ENCODE measurements at regions not wholly inside any gene's neighbourhood (a gene's known extent, or its start where the extent isn't known, plus 50 kb on each side); places are given as distances from the start of the nearest gene placed in this dataset.

DNA sequence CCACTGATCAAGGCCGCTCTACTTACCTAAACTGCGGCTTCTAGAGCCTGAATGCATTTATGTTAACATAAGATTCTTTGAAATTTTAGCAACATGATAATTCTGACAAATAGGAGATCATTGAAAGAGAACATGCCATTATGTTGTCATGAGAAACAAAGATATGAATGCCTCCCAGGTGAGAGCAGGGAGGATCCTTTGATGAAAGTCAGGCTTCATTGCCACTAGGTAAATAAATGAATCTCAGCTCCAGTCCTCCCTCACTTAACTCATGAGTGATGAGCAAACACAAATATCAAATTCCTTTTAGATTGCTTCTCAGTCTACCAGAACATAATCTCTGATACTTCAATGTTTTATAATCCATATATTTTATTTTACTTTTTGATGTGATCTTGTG is 463.2 kb upstream of the CDH7 start:
- Mint-ChIP-seq H3K36me3 (peaks cover 0 to 4% (median 0%) of the 10 kb centered on the region in 3 donors), H3K27me3 (ENCODE audit: low read depth in 3 of 3) (peaks cover 0 to 3% (median 0%) of the 10 kb centered on the region in 3 donors), H3K9me3 (peaks cover 5 to 56% (median 21%) of the 10 kb centered on the region in 6 donors), H3K27ac (no peak overlapping the region), H3K4me1 (no peaks in the 10 kb centered on the region), H3K4me3 (no peak overlapping the region)
- no peak for DNase-seq

DNA sequence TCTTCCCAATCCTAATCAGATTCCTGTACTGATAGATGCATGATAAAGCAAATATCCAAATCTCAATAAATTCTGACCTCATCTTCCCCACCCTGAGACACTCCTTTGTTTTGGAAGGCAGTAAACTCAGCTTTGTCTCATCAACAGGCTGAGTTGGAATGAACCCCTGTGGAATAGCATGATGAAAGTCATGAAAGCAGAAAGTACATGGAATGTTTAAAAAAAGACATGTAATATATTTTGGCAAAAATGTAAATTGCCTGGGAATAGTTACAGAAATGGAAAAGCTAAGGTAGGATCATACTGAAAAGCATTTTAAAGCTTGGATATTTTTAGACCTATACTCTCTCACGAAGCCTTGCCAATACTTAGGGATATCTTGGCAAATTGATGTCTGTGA is 468.7 kb upstream of the CDH7 start:
- peaks cover 12 to 60% (median 22%) of the 10 kb centered on the region in 6 donors for H3K9me3 Mint-ChIP-seq
- DNase-seq = no peak
- H3K4me1 Mint-ChIP-seq = no peaks in the 10 kb centered on the region
- peaks cover 0 to 5% (median 2%) of the 10 kb centered on the region in 3 donors for H3K27me3 Mint-ChIP-seq (ENCODE audit: low read depth in 3 of 3)
- no peak overlapping the region for H3K27ac Mint-ChIP-seq
- H3K4me3 Mint-ChIP-seq = no peak overlapping the region
- H3K36me3 Mint-ChIP-seq = peaks cover 0 to 4% (median 0%) of the 10 kb centered on the region in 3 donors

DNA sequence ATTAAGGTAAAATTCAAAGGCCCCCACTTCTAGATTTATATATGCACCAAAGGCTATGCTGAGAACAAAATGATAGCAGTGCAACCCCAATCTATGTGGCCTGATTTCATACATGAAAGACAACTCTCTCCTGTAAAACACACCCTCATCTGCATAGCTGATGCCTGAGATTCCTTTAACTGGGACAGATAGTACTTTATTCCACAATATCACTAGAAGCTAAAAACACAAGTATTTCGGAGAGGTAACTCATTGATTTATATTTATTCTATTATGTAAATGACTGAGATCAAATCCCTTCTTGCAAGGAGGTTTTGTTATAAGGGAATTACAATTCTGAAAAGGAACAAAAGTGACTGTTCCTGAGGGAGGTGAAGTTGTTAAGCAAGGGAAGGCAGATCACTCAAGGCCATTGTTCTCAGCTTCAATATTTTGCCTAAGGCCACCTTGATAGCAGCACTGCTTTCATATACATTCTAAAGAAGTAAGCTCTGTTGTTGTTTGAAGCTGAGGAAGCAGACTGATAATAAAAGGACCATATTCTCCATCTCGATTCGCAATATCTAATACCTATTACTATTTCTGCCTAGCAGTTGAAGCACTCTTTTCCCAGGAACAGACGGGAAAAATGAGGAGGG is 471.0 kb upstream of the CDH7 start:
- H3K4me1 Mint-ChIP-seq = no peaks in the 10 kb centered on the region
- no peak overlapping the region for H3K4me3 Mint-ChIP-seq
- H3K27me3 Mint-ChIP-seq (ENCODE audit: low read depth in 3 of 3) = peaks cover 0 to 5% (median 2%) of the 10 kb centered on the region in 3 donors
- peaks cover 0 to 4% (median 0%) of the 10 kb centered on the region in 3 donors for H3K36me3 Mint-ChIP-seq
- peaks cover 12 to 55% (median 23%) of the 10 kb centered on the region in 6 donors for H3K9me3 Mint-ChIP-seq
- no peak overlapping the region for H3K27ac Mint-ChIP-seq
- DNase-seq = no peak

DNA sequence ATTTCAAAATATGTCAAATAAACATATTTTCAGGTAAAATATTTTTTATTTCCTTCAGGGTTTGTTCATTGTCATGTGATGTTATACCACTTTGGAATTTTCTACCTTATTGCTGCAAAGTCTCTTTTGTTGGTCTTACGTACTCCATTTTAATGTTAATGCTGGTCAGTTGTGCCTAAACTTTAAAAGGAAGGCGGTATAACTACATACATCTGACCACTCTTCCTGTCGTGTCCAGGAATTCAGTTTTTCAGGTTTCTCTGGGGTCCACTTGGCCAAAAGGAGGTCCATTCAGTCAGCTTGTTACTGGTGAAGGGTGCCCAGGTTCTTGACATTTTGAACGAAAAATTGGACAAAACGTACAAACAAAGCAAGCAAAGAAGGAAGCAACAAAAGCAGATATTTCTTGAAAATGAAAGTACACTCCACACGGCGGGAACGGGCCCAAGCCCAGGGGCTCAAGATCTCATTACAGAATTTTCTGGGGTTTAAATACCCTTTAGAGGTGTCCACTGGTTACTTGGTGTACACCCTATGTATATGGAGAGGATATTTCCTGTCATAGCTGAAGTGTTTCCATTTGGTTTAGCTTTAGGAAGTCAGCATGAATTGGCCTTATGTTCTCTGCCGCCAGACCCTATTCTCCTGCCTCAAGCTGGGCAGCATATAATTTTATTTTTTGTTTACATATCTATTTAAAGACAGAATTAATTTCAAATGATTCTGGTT is 471.7 kb upstream of the CDH7 start:
- no peak overlapping the region for H3K4me3 Mint-ChIP-seq
- peaks cover 0 to 3% (median 2%) of the 10 kb centered on the region in 3 donors for H3K27me3 Mint-ChIP-seq (ENCODE audit: low read depth in 3 of 3)
- DNase-seq = no peak
- H3K36me3 Mint-ChIP-seq = peaks cover 0 to 4% (median 0%) of the 10 kb centered on the region in 3 donors
- peaks cover 8 to 56% (median 19%) of the 10 kb centered on the region in 6 donors for H3K9me3 Mint-ChIP-seq
- no peaks in the 10 kb centered on the region for H3K4me1 Mint-ChIP-seq
- H3K27ac Mint-ChIP-seq = no peak overlapping the region

DNA sequence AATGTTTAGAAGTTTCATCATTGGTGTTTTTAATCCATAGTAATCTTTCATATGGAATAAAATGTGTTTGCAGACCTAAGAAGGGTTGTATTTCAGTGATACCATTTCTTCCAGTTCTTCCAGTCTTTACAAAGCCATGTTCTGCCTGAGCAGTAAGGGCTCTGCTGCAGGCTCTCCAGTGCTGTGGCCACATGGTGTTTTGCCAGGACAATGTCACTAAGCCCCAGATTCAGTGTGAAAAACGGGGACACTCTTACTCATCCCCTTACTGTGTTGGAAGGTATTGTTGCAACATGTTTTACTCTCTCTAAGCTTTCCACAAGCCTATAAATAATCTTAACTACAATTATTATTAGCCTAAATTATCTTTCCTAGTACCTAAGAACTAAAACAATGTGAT is 481.4 kb upstream of the CDH7 start:
- H3K27ac Mint-ChIP-seq = no peak overlapping the region

GRCh38 chr18:65265761-65266160 is 485.1 kb upstream of the CDH7 start:
- H3K27ac Mint-ChIP-seq = no peak overlapping the region
- no peak for DNase-seq
- H3K27me3 Mint-ChIP-seq (ENCODE audit: low read depth in 3 of 3) = peaks cover 0 to 3% (median 0%) of the 10 kb centered on the region in 3 donors
- no peak overlapping the region for H3K4me3 Mint-ChIP-seq
- peaks cover 0 to 3% (median 0%) of the 10 kb centered on the region in 3 donors for H3K36me3 Mint-ChIP-seq
- H3K4me1 Mint-ChIP-seq = no peaks in the 10 kb centered on the region
- peaks cover 2 to 47% (median 21%) of the 10 kb centered on the region in 6 donors for H3K9me3 Mint-ChIP-seq

More for the DNA sequence above, 481.4 kb upstream of the CDH7 start:
- DNase-seq = no peak
- H3K27me3 Mint-ChIP-seq (ENCODE audit: low read depth in 3 of 3) = peaks cover 0 to 3% (median 0%) of the 10 kb centered on the region in 3 donors
- peaks cover 0 to 3% (median 0%) of the 10 kb centered on the region in 3 donors for H3K36me3 Mint-ChIP-seq
- H3K4me1 Mint-ChIP-seq = no peaks in the 10 kb centered on the region
- peaks cover 5 to 56% (median 26%) of the 10 kb centered on the region in 6 donors for H3K9me3 Mint-ChIP-seq
- H3K4me3 Mint-ChIP-seq = no peak overlapping the region

GRCh38 chr18:65260030-65260429 is 490.8 kb upstream of the CDH7 start:
- Mint-ChIP-seq H3K27ac (no peak overlapping the region), H3K27me3 (ENCODE audit: low read depth in 3 of 3) (no peaks in the 10 kb centered on the region), H3K36me3 (peaks cover 0 to 8% (median 0%) of the 10 kb centered on the region in 3 donors), H3K9me3 (peaks cover 5 to 39% (median 24%) of the 10 kb centered on the region in 6 donors), H3K4me1 (no peaks in the 10 kb centered on the region), H3K4me3 (no peak overlapping the region)
- no peak for DNase-seq

GRCh38 chr18:65259403-65259802 is 491.4 kb upstream of the CDH7 start:
- no peaks in the 10 kb centered on the region for H3K27me3 Mint-ChIP-seq (ENCODE audit: low read depth in 3 of 3)
- no peak overlapping the region for H3K27ac Mint-ChIP-seq
- peaks cover 0 to 5% (median 0%) of the 10 kb centered on the region in 3 donors for H3K36me3 Mint-ChIP-seq
- H3K4me1 Mint-ChIP-seq = no peaks in the 10 kb centered on the region
- H3K9me3 Mint-ChIP-seq = peaks cover 5 to 36% (median 23%) of the 10 kb centered on the region in 6 donors
- no peak overlapping the region for H3K4me3 Mint-ChIP-seq
- no peak for DNase-seq

DNA sequence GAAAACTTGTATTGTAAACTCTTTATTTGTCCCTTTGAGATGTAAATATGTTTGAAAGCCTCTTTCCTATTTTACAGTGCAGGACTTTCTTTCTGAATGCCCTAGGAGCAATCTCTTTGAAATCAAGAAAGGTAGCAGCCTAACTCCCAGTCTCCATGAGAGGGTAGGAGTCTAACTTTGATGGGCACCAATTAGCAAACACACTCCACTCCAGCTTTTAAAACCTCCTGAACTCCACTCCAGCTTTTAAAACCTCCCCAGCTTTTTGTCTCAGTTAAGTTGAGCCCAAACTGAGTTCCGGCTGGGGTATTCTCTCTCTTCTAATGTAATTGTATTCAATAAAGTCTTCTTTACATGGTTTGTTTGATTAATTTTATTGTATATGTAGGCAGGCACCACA is 493.7 kb upstream of the CDH7 start:
- no peaks in the 10 kb centered on the region for H3K4me1 Mint-ChIP-seq
- no peak overlapping the region for H3K27ac Mint-ChIP-seq
- DNase-seq = no peak
- no peak overlapping the region for H3K4me3 Mint-ChIP-seq
- peaks cover 0 to 5% (median 0%) of the 10 kb centered on the region in 3 donors for H3K36me3 Mint-ChIP-seq
- H3K27me3 Mint-ChIP-seq (ENCODE audit: low read depth in 3 of 3) = no peaks in the 10 kb centered on the region
- peaks cover 3 to 33% (median 21%) of the 10 kb centered on the region in 6 donors for H3K9me3 Mint-ChIP-seq

GRCh38 chr18:65255417-65255816 is 495.4 kb upstream of the CDH7 start:
- Mint-ChIP-seq H3K27ac (no peak overlapping the region), H3K27me3 (ENCODE audit: low read depth in 3 of 3) (no peaks in the 10 kb centered on the region), H3K9me3 (peaks cover 3 to 40% (median 18%) of the 10 kb centered on the region in 6 donors), H3K4me1 (no peaks in the 10 kb centered on the region), H3K4me3 (no peak overlapping the region), H3K36me3 (peaks cover 0 to 5% (median 0%) of the 10 kb centered on the region in 3 donors)
- DNase-seq = no peak

DNA sequence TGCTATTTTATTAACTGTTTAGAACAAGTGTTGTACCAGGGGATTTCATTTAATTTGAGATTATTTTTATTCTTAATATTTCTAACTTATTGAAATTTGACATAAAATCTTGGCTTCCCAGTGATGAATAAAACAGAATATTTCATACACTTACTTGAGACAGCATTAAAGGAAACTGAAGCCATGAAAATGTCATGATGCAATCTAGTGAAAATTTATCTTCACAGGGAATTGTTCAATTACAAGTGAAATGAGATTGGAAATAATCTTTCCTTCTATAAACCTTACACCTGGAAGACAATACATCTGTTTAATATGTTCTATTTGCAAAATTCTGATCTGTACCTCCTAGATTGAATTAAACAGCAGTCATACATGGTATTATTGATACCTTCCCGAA is 511.0 kb upstream of the CDH7 start:
- Mint-ChIP-seq H3K4me3 (no peak overlapping the region), H3K9me3 (peaks cover 2 to 40% (median 22%) of the 10 kb centered on the region in 6 donors), H3K36me3 (no peaks in the 10 kb centered on the region), H3K27ac (no peak overlapping the region), H3K4me1 (no peaks in the 10 kb centered on the region), H3K27me3 (ENCODE audit: low read depth in 3 of 3) (peaks cover 0 to 2% (median 0%) of the 10 kb centered on the region in 3 donors)
- DNase-seq = no peak

- H3K27ac Mint-ChIP-seq = no peak overlapping the region
- no peak for DNase-seq
- no peak overlapping the region for H3K4me3 Mint-ChIP-seq
- no peaks in the 10 kb centered on the region for H3K4me1 Mint-ChIP-seq
- peaks cover 2 to 47% (median 19%) of the 10 kb centered on the region in 6 donors for H3K9me3 Mint-ChIP-seq
- H3K36me3 Mint-ChIP-seq = no peaks in the 10 kb centered on the region
- peaks cover 0 to 2% (median 0%) of the 10 kb centered on the region in 3 donors for H3K27me3 Mint-ChIP-seq (ENCODE audit: low read depth in 3 of 3)
Observed at GRCh38 chr18:65235966-65236624, 514.7 kb upstream of the CDH7 start.

GRCh38 chr18:65230311-65230710 is 520.5 kb upstream of the CDH7 start:
- peaks cover 10 to 50% (median 30%) of the 10 kb centered on the region in 6 donors for H3K9me3 Mint-ChIP-seq
- no peaks in the 10 kb centered on the region for H3K4me1 Mint-ChIP-seq
- no peak overlapping the region for H3K4me3 Mint-ChIP-seq
- H3K27me3 Mint-ChIP-seq (ENCODE audit: low read depth in 3 of 3) = peaks cover 0 to 1% (median 0%) of the 10 kb centered on the region in 3 donors
- no peak overlapping the region for H3K27ac Mint-ChIP-seq
- no peaks in the 10 kb centered on the region for H3K36me3 Mint-ChIP-seq
- no peak for DNase-seq

- no peak for DNase-seq
Observed at GRCh38 chr18:65227970-65228369, 522.8 kb upstream of the CDH7 start.

More at GRCh38 chr18:65227970-65228369, 522.8 kb upstream of the CDH7 start:
- H3K27me3 Mint-ChIP-seq (ENCODE audit: low read depth in 3 of 3) = peaks cover 0 to 3% (median 0%) of the 10 kb centered on the region in 3 donors
- no peak overlapping the region for H3K4me3 Mint-ChIP-seq
- no peak overlapping the region for H3K27ac Mint-ChIP-seq
- no peaks in the 10 kb centered on the region for H3K36me3 Mint-ChIP-seq
- no peaks in the 10 kb centered on the region for H3K4me1 Mint-ChIP-seq
- peaks cover 12 to 50% (median 37%) of the 10 kb centered on the region in 6 donors for H3K9me3 Mint-ChIP-seq
